HG03565 (cell line): ENCODE measurements at regions not wholly inside any gene's neighbourhood (a gene's known extent, or its start where the extent isn't known, plus 50 kb on each side); places are given as distances from the start of the nearest gene placed in this dataset.

Experiments
- ATAC-seq: cut with Tn5 transposase; IDR thresholded peaks from one replicate; pipeline ENCODE4 v1.9.1; 2021; ENCODE audit warnings: mild to moderate bottlenecking, moderate library complexity; ENCODE audit not compliant: unreplicated experiment

DNA sequence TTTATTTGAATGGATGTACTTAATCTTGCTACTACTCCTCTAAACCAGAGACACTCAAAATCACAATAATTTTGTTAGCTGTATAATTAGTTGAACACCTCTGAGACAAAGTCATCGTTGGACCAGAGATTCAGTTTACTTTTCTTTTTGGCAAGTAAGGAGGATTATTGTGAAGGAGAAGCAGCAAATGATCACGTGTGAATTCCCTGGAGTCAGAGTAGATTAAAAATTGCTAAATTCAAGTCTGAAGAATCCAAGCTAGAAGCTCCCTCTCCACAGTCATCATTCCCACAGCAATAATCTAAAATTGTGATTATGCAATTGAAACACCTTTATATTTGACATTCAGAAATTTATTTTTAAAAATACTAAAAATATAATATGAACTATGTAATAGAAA is 484.4 kb downstream of the CMPK2 start:
- ATAC-seq: no peak

DNA sequence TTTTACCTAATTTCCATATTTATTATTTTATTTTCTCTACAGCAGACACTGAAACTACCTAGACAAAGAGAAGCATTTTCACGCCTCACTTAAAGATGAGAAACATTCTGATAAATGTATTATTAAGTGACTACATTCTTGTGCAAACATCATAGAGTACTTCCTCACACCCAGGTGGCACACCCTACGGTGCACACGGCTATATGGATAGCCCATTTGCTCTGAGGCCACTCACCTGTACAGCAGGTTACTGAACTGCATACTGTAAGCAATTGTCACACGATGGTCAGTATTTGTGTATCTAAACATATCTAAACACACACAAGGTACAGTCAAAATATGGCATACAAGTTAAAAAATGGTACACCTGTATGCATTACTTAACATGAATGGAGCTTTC is 481.4 kb downstream of the CMPK2 start:
- no peak for ATAC-seq

DNA sequence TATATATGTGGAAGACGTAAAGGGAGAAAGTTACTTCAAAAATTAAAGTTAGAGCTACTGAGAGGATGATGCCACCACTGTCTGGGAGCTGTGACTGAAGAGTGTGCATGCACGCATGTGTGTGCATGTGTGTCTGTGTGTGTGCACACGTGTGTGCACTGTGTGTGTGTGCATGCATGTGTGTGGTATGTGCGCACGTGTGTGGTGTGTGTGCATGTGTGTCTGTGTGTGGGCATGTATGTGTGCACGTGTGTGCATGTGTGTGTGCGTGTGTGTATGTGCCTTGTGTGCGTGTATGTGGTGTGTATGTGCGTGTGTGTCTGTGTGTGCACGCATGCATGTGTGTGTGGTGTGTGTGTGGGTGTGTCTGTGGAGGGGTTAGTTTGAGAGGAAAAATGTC is 473.4 kb downstream of the CMPK2 start:
- no peak for ATAC-seq

- peak; percentile 79 for ATAC-seq
Measured at GRCh38 chr2:6392966-6393365, 472.7 kb downstream of the CMPK2 start.

- no peak for ATAC-seq
Measured at GRCh38 chr2:6393819-6394218, 471.9 kb downstream of the CMPK2 start.

DNA sequence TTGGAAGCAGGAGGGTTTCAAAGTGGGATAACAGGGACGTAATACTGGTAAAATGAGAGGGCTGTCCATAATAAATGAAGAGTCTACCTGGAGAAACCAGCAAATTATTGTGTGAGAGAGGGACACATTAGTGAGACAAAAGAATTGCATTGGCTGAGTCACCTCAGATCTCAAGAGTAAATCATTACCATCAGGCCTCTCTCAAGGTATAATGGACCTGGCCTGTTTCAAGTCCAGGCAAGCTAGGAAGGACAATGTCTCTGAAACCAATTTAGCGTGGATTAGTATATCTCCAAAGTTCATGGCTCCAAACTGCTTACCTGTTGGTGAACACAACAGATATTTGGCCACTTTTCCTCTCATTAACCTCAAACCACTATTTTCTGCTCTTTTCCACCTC is 471.4 kb downstream of the CMPK2 start:
- ATAC-seq: no peak

- ATAC-seq: no peak
Measured at GRCh38 chr2:6398421-6398820, 467.3 kb downstream of the CMPK2 start.

GRCh38 chr2:6401301-6401700 is 464.4 kb downstream of the CMPK2 start:
- no peak for ATAC-seq

DNA sequence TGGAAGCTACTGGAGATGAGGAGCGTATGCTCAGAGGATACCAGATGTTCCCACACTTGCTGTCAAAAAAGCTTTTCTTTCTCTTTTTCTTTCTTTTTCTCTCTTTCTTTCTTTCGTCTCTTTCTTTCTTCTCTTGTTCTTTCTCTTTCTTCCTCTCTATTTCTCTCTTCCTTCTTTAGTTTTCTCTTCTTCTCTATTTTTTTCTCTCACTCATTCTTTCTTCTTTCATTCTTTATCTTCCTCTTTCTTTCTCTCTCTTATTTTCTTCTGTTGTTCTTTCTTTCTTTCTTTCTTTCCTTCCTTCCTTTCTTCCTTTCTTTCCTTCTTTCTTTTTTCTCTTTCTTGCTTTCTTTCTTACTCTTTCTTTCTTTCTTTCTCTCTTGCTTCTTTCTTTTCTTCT is 457.6 kb downstream of the CMPK2 start:
- no peak for ATAC-seq

GRCh38 chr2:6410313-6410712 is 455.4 kb downstream of the CMPK2 start:
- ATAC-seq: no peak

- no peak for ATAC-seq
Measured at GRCh38 chr2:6412533-6413091, 453.1 kb downstream of the CMPK2 start.

DNA sequence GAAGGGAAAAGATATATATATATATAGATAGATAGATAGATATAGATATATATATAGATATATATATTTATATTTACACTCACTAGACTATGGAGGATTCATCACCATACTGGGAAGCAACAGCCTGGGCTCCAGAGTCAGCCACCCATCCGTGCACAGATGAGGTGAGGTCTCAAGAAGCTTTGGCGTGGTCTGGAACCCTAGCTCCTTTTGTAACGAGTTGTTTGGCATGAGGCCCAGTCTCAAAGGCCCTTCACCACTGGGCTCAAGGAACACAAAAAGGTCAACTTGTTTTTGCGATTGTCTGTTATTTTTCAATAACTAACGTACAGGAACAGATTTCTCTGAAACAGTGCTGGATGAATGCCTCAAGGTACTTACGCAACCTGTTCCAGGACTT is 448.7 kb downstream of the CMPK2 start:
- no peak for ATAC-seq

- ATAC-seq: no peak
Measured at GRCh38 chr2:6418291-6418690, 447.4 kb downstream of the CMPK2 start.

- no peak for ATAC-seq
Measured at GRCh38 chr2:6421138-6421730, 444.5 kb downstream of the CMPK2 start.

DNA sequence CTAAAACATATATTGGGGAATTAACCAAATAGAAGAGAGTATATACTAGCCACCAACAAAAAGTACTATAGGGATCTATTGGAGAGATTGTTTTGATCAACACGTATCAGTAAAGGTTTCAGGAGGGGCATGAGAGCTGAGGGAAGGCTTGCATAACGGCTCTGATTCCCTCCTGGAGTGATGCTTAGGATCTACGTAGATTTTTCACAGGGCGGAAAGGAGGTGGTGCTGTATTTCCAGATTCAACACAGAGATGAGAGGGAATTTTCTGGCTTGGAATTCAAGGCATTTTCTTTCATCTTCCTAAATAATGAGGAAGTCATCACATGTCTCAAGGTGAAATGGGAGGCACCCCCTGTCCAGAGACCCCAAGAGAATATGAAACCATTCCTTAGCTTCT is 443.8 kb downstream of the CMPK2 start:
- ATAC-seq: no peak

DNA sequence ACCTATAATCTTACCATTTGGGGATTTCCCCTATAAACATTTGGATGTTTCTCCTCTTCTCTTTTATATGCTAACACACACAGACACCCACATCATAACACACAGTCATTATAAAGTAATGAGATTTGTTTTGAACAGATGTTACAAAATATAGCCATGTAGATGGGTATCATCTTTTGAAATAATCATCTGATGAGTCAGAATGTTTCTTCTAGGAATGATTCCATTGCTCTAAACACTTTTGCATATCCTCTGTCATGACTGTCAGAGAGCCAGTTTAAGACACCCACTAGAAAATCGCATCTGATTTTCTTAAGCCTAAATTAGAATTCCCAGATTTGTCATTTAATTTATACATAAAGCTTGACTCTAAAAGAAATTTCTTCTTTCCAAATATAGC is 442.6 kb downstream of the CMPK2 start:
- ATAC-seq: peak; percentile 36

DNA sequence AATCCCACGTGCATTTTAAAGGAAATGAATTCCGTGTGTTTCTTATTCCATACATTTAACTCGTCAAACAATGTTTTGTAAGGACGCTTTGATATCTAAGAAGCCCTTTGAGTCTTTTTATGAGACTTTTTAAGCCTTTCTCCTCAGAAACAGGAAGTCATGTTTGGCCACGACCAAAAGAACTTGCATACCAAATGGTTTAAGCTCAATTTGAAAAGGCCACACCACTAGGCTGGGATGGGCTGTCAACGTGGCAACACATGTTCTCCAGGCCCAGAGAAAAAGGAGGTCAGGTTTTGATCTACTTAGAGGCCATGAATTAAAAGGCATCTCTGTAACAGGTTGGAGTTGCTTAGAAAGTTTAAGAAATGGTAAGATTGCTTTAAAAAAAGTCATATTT is 441.8 kb downstream of the CMPK2 start:
- no peak for ATAC-seq

- ATAC-seq: no peak
Measured at GRCh38 chr2:6425032-6425431, 440.7 kb downstream of the CMPK2 start.

GRCh38 chr2:6429210-6429986 is 436.3 kb downstream of the CMPK2 start:
- ATAC-seq: no peak

GRCh38 chr2:6434438-6434837 is 431.3 kb downstream of the CMPK2 start:
- ATAC-seq: no peak

DNA sequence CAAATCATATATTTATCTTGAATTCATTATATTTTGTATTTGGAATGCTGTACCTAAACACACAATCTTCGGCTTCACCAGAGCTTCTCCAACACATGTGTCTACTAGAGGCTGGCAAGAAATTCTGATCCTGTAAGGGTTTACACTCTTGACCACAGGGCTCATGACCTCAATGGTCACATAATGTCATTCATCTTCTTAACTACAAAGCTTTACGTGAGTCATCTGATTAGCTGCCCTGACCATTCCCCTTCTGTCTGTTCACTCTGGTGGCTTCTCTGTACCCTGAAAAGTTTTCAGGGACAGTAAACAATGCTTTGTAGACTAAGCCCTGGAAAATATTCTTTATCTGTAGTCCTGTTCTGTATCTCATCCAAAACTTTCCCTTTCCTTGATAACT is 423.9 kb downstream of the CMPK2 start:
- no peak for ATAC-seq

DNA sequence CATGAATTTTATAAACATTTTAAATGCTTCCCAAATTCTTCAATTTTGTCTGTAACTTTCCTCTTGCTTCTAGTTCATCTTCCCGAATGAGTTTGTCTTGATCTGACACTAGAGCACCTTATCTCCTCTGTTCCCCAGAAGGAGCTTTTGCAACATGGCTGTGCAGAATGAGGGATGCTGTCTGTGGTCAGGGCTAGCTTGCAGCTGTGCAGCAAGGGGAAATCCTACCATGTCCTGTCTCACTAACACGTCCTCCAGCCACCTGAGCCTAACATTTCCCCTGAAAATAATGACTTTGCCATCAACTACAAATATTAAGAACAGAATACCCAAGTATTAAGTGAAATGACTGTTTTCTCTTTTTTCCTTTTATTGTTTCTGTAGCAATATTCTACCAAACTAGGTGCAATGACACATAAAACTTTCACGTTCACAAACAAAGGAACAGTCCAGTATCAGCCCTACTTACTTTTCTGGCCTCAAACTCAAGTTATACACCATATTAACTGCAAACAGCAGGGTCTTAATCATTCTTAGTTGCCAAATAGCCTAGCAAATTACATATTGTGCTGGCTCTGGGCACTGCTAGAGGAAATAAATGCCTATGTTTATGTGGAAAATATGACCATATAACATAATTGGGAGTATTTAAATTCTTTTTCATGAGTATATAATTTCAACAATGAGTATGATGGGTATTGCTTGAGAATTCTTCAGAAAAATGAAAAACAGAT is 423.3 kb downstream of the CMPK2 start:
- peak; percentile 55 for ATAC-seq
